ENCODE measurements at regions not wholly inside any gene's neighbourhood (a gene's known extent, or its start where the extent isn't known, plus 50 kb on each side); places are given as distances from the start of the nearest gene placed in this dataset.

GRCh38 chrX:42978655-42979379, 200.9 kb upstream of the PPP1R2C start:
- TF ChIP-seq FOXP2 (optimal IDR thresholded peaks at IDR 0.05; ENCODE audit: borderline replicate concordance, extremely low read depth, extremely low read length, insufficient read depth) (no peak), POLR2AphosphoS5 (IDR thresholded peaks at IDR 0.05; ENCODE audit: low read depth, low read length) (no peak), TAF1 (IDR thresholded peaks at IDR 0.05; ENCODE audit: borderline replicate concordance, insufficient read depth, low read length) (no peak), REST (IDR thresholded peaks at IDR 0.05; ENCODE audit: insufficient read depth in 1 of 2, low read depth in 2 of 2, low read length in 2 of 2) (no peak), SIN3A (IDR thresholded peaks at IDR 0.05; ENCODE audit: borderline replicate concordance, insufficient read depth, low read length) (no peak)

GRCh38 chrX:42988700-42989099, 210.7 kb upstream of the PPP1R2C start:
- TF ChIP-seq POLR2AphosphoS5 (IDR thresholded peaks at IDR 0.05; ENCODE audit: low read depth, low read length): no peak
- TF ChIP-seq TAF1 (IDR thresholded peaks at IDR 0.05; ENCODE audit: borderline replicate concordance, insufficient read depth, low read length): no peak
- no peak for TF ChIP-seq REST (IDR thresholded peaks at IDR 0.05; ENCODE audit: insufficient read depth in 1 of 2, low read depth in 2 of 2, low read length in 2 of 2)
- no peak for TF ChIP-seq FOXP2 (optimal IDR thresholded peaks at IDR 0.05; ENCODE audit: borderline replicate concordance, extremely low read depth, extremely low read length, insufficient read depth)
- TF ChIP-seq SIN3A (IDR thresholded peaks at IDR 0.05; ENCODE audit: borderline replicate concordance, insufficient read depth, low read length): no peak

DNA sequence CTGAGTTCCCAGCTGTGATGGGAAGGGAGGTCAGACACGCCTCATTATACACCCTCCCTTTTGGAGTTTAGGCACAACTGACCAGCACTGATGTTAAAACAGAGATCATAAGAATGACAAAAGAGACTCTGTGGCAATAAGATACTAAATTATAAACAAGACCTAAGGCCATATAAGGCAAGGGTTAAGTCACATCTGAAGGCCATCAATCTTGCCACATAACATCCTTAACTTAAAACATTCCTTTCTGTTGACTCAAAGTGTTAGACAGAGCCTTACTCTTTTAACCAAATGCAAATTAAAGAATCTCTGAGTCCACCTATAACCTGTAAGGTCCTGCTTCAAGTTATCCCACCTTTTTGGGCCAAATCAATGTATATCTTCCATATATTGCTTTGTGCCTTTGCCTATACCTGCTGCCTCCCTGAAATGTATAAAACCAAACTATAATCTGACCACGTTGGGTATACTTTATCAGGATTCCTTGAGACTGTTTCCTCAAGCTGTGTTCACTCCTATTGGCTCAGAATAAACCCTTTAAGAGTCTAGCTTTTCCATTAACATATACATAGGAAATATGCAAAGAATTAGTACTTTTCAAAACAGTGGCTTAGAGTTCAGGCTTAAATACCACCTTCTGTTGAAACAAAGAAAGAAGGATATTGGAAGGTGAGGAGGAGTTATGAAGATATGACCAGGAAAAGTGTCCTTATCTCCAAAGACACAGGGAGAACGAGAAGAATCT, 214.4 kb upstream of the PPP1R2C start:
- TF ChIP-seq FOXP2 (optimal IDR thresholded peaks at IDR 0.05; ENCODE audit: borderline replicate concordance, extremely low read depth, extremely low read length, insufficient read depth) (no peak), SIN3A (IDR thresholded peaks at IDR 0.05; ENCODE audit: borderline replicate concordance, insufficient read depth, low read length) (no peak), REST (IDR thresholded peaks at IDR 0.05; ENCODE audit: insufficient read depth in 1 of 2, low read depth in 2 of 2, low read length in 2 of 2) (no peak), POLR2AphosphoS5 (IDR thresholded peaks at IDR 0.05; ENCODE audit: low read depth, low read length) (no peak), TAF1 (IDR thresholded peaks at IDR 0.05; ENCODE audit: borderline replicate concordance, insufficient read depth, low read length) (no peak)

GRCh38 chrX:42996861-42997260, 218.9 kb upstream of the PPP1R2C start:
- TF ChIP-seq POLR2AphosphoS5 (IDR thresholded peaks at IDR 0.05; ENCODE audit: low read depth, low read length): no peak
- TF ChIP-seq TAF1 (IDR thresholded peaks at IDR 0.05; ENCODE audit: borderline replicate concordance, insufficient read depth, low read length): no peak
- TF ChIP-seq SIN3A (IDR thresholded peaks at IDR 0.05; ENCODE audit: borderline replicate concordance, insufficient read depth, low read length): no peak
- no peak for TF ChIP-seq FOXP2 (optimal IDR thresholded peaks at IDR 0.05; ENCODE audit: borderline replicate concordance, extremely low read depth, extremely low read length, insufficient read depth)
- TF ChIP-seq REST (IDR thresholded peaks at IDR 0.05; ENCODE audit: insufficient read depth in 1 of 2, low read depth in 2 of 2, low read length in 2 of 2): no peak
